HEK293 (cell line): ENCODE measurements at regions not wholly inside any gene's neighbourhood (a gene's known extent, or its start where the extent isn't known, plus 50 kb on each side); places are given as distances from the start of the nearest gene placed in this dataset.

Experiments
- GLIS1 ChIP-seq: fragments of 450-650 bp; formaldehyde crosslinking; IDR thresholded peaks from 2 replicates; pipeline ENCODE4 v1.5.1; 2016; ENCODE audit warnings: missing biosample characterization, missing genetic modification characterization
- HIC1 ChIP-seq: fragments of 450-650 bp; formaldehyde crosslinking; IDR thresholded peaks from 2 replicates; pipeline ENCODE4 v1.5.1; 2016; ENCODE audit warnings: missing biosample characterization, missing genetic modification characterization
- HOXA7 ChIP-seq: sonication (generic); formaldehyde crosslinking; IDR thresholded peaks from 2 replicates; pipeline ENCODE4 v1.8.1; 2022; ENCODE audit warnings: missing genetic modification reagents, borderline replicate concordance
- IKZF3 ChIP-seq: fragments of 450-650 bp; IDR thresholded peaks from 2 replicates; pipeline ENCODE4 v1.5.0; 2018; ENCODE audit warnings: missing biosample characterization, mild to moderate bottlenecking, missing genetic modification characterization, moderate library complexity
- MZF1 ChIP-seq: fragments of 450-650 bp; formaldehyde crosslinking; IDR thresholded peaks from 2 replicates; pipeline ENCODE4 v1.5.1; 2017; ENCODE audit warnings: missing biosample characterization, missing genetic modification characterization, borderline replicate concordance
- PRDM10 ChIP-seq: fragments of 450-650 bp; formaldehyde crosslinking; IDR thresholded peaks from 2 replicates; pipeline ENCODE4 v1.5.1; 2016; ENCODE audit warnings: missing biosample characterization, missing genetic modification characterization
- TSHZ1 ChIP-seq: fragments of 450-650 bp; formaldehyde crosslinking; IDR thresholded peaks from 2 replicates; pipeline ENCODE4 v1.5.1; 2016; ENCODE audit warnings: missing biosample characterization, missing genetic modification characterization, borderline replicate concordance
- WT1 ChIP-seq: fragments of 450-650 bp; formaldehyde crosslinking; IDR thresholded peaks from 2 replicates; pipeline ENCODE4 v1.5.1; 2016; ENCODE audit warnings: missing biosample characterization, missing genetic modification characterization
- ZBTB17 ChIP-seq: fragments of 450-650 bp; formaldehyde crosslinking; IDR thresholded peaks from 2 replicates; pipeline ENCODE4 v1.5.1; 2016; ENCODE audit warnings: missing biosample characterization, missing genetic modification characterization
- ZBTB7A ChIP-seq: fragments of 450-650 bp; formaldehyde crosslinking; IDR thresholded peaks from 2 replicates; pipeline ENCODE4 v1.5.1; 2016; ENCODE audit warnings: low read depth, missing biosample characterization, missing genetic modification characterization
- ZEB2 ChIP-seq: fragments of 450-650 bp; formaldehyde crosslinking; IDR thresholded peaks from 2 replicates; pipeline ENCODE4 v1.5.1; 2016; ENCODE audit warnings: missing biosample characterization, missing genetic modification characterization
- ZFP37 ChIP-seq: fragments of 450-650 bp; formaldehyde crosslinking; IDR thresholded peaks from 2 replicates; pipeline ENCODE4 v1.5.1; 2016; ENCODE audit warnings: missing biosample characterization, missing genetic modification characterization
- ZFP69B ChIP-seq: fragments of 450-650 bp; formaldehyde crosslinking; IDR thresholded peaks from 2 replicates; pipeline ENCODE4 v1.5.1; 2016; ENCODE audit warnings: missing biosample characterization, missing genetic modification characterization
- ZNF16 ChIP-seq: fragments of 450-650 bp; formaldehyde crosslinking; IDR thresholded peaks from 2 replicates; pipeline ENCODE4 v1.5.1; 2016; ENCODE audit warnings: low read depth, missing biosample characterization, missing genetic modification characterization
- ZNF175 ChIP-seq: fragments of 450-650 bp; formaldehyde crosslinking; IDR thresholded peaks from 2 replicates; pipeline ENCODE4 v1.5.1; 2016; ENCODE audit warnings: missing biosample characterization, missing genetic modification characterization
- ZNF184 ChIP-seq: fragments of 450-650 bp; IDR thresholded peaks from 2 replicates; pipeline ENCODE4 v1.5.1; 2018; ENCODE audit warnings: missing biosample characterization, mild to moderate bottlenecking, missing genetic modification characterization
- ZNF366 ChIP-seq: fragments of 450-650 bp; formaldehyde crosslinking; conservative IDR thresholded peaks from 2 replicates; pipeline ENCODE4 v1.5.1; 2016; ENCODE audit warnings: missing biosample characterization, missing genetic modification characterization
- ZNF423 ChIP-seq: fragments of 450-650 bp; formaldehyde crosslinking; IDR thresholded peaks from 2 replicates; pipeline ENCODE4 v1.5.1; 2016; ENCODE audit warnings: missing biosample characterization, missing genetic modification characterization
- ZNF558 ChIP-seq: fragments of 450-650 bp; formaldehyde crosslinking; IDR thresholded peaks from 2 replicates; pipeline ENCODE4 v1.5.1; 2016; ENCODE audit warnings: missing biosample characterization, missing genetic modification characterization
- ZNF629 ChIP-seq: fragments of 450-650 bp; formaldehyde crosslinking; IDR thresholded peaks from 2 replicates; pipeline ENCODE4 v1.5.1; 2017; ENCODE audit warnings: missing biosample characterization, missing genetic modification characterization
- ZNF692 ChIP-seq: fragments of 450-650 bp; formaldehyde crosslinking; IDR thresholded peaks from 2 replicates; pipeline ENCODE4 v1.5.1; 2016; ENCODE audit warnings: missing biosample characterization, missing genetic modification characterization
- TF ChIP-seq, protein P1 (sequence below): fragments of 450-650 bp; formaldehyde crosslinking; IDR thresholded peaks from 2 replicates; pipeline ENCODE4 v1.5.1; 2016; ENCODE audit warnings: missing biosample characterization, missing genetic modification characterization
- TF ChIP-seq, protein P2 (sequence below): fragments of 450-650 bp; formaldehyde crosslinking; IDR thresholded peaks from 2 replicates; pipeline ENCODE4 v1.5.1; 2016; ENCODE audit warnings: missing biosample characterization, missing genetic modification characterization
- TF ChIP-seq, protein P3 (sequence below): fragments of 450-650 bp; formaldehyde crosslinking; IDR thresholded peaks from 2 replicates; pipeline ENCODE4 v1.5.1; 2016; ENCODE audit warnings: missing biosample characterization, missing genetic modification characterization

- TF ChIP-seq, protein P1, sequence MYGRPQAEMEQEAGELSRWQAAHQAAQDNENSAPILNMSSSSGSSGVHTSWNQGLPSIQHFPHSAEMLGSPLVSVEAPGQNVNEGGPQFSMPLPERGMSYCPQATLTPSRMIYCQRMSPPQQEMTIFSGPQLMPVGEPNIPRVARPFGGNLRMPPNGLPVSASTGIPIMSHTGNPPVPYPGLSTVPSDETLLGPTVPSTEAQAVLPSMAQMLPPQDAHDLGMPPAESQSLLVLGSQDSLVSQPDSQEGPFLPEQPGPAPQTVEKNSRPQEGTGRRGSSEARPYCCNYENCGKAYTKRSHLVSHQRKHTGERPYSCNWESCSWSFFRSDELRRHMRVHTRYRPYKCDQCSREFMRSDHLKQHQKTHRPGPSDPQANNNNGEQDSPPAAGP (tag by site-specific recombination), result peak; percentile 56
- TF ChIP-seq WT1 (tag by site-specific recombination) (peak; percentile 95), ZNF629 (tag by site-specific recombination) (peak; percentile 98), ZNF16 (tag by site-specific recombination) (no peak), GLIS1 (peak; percentile 30; the same call in 1 of the 2 replicates), ZFP69B (tag by site-specific recombination) (0 out of 2 replicates have a peak, but pooled peaks have one; percentile 19), IKZF3 (tag by site-specific recombination) (peak; percentile 74), HOXA7 (CRISPR knock-in tag) (no peak), HIC1 (peak; percentile 50; the same call in 1 of the 2 replicates), ZNF692 (tag by site-specific recombination) (peak; percentile 69), ZFP37 (tag by site-specific recombination) (peak; percentile 55; the same call in 1 of the 2 replicates), ZNF366 (tag by site-specific recombination) (peak; percentile 90), PRDM10 (0 out of 2 replicates have a peak, but pooled peaks have one; percentile 25), MZF1 (tag by site-specific recombination) (peak; percentile 59), ZEB2 (tag by site-specific recombination) (peak; percentile 89), ZBTB17 (tag by site-specific recombination) (peak; percentile 42), ZNF175 (tag by site-specific recombination) (no peak), ZNF558 (tag by site-specific recombination) (peak; percentile 79; the same call in 1 of the 2 replicates), ZBTB7A (tag by site-specific recombination) (0 out of 2 replicates have a peak, but pooled peaks have one; percentile 45), TSHZ1 (tag by site-specific recombination) (0 out of 2 replicates have a peak, but pooled peaks have one; percentile 44), ZNF184 (0 out of 2 replicates have a peak, but pooled peaks have one; percentile 22), ZNF423 (no peak)
- TF ChIP-seq, protein P2, sequence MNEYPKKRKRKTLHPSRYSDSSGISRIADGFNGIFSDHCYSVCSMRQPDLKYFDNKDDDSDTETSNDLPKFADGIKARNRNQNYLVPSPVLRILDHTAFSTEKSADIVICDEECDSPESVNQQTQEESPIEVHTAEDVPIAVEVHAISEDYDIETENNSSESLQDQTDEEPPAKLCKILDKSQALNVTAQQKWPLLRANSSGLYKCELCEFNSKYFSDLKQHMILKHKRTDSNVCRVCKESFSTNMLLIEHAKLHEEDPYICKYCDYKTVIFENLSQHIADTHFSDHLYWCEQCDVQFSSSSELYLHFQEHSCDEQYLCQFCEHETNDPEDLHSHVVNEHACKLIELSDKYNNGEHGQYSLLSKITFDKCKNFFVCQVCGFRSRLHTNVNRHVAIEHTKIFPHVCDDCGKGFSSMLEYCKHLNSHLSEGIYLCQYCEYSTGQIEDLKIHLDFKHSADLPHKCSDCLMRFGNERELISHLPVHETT (tag by site-specific recombination), result peak; percentile 93
- TF ChIP-seq, protein P3, sequence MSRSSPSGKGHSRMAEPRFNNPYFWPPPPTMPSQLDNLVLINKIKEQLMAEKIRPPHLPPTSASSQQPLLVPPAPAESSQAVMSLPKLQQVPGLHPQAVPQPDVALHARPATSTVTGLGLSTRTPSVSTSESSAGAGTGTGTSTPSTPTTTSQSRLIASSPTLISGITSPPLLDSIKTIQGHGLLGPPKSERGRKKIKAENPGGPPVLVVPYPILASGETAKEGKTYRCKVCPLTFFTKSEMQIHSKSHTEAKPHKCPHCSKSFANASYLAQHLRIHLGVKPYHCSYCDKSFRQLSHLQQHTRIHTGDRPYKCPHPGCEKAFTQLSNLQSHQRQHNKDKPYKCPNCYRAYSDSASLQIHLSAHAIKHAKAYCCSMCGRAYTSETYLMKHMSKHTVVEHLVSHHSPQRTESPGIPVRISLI (tag by site-specific recombination), result peak; percentile 95
Observed at GRCh38 chr3:98986073-98986472, 84.6 kb upstream of the DCBLD2 start (continued).
